DOHH2 (cell line): ENCODE measurements at regions not wholly inside any gene's neighbourhood (a gene's known extent, or its start where the extent isn't known, plus 50 kb on each side); places are given as distances from the start of the nearest gene placed in this dataset.

Experiments
- EZH2phosphoT487 ChIP-seq: fragments of 200-600 bp; sonication (generic); IDR thresholded peaks from 2 replicates; pipeline ENCODE4 v1.6.1; 2017; ENCODE audit warnings: borderline replicate concordance, mild to moderate bottlenecking, antibody characterized with exemption, low read length, moderate library complexity, mixed read lengths
- TF ChIP-seq, protein P1 (sequence below): fragments of 200-600 bp; sonication (generic); IDR thresholded peaks from one replicate; pipeline ENCODE4 v1.5.1; 2014; ENCODE audit warnings: antibody characterized with exemption, mild to moderate bottlenecking, low read depth, low read length; ENCODE audit not compliant: poor library complexity, severe bottlenecking

DNA sequence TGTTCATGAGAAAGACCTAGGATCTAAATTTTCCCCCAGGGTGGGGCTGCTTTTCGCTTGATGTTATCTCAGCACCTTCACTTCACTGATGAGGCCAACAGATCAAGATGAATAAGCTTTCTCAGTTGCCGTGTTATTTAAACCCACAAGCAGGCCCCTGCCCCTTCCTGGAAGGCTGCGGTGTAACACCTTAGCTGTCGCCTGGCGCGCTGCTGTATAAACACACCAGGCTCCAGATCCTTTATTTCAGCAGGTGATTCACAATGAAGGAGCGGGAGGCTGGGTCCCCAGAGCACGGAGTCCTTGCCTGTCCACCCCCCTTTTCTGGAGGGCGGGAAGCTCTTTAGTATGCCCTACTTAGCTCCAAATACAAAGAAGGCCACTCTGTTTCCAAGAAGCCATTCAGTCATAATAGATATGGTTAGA lies 515.4 kb downstream of the FUT8 start:
- TF ChIP-seq, protein P1, sequence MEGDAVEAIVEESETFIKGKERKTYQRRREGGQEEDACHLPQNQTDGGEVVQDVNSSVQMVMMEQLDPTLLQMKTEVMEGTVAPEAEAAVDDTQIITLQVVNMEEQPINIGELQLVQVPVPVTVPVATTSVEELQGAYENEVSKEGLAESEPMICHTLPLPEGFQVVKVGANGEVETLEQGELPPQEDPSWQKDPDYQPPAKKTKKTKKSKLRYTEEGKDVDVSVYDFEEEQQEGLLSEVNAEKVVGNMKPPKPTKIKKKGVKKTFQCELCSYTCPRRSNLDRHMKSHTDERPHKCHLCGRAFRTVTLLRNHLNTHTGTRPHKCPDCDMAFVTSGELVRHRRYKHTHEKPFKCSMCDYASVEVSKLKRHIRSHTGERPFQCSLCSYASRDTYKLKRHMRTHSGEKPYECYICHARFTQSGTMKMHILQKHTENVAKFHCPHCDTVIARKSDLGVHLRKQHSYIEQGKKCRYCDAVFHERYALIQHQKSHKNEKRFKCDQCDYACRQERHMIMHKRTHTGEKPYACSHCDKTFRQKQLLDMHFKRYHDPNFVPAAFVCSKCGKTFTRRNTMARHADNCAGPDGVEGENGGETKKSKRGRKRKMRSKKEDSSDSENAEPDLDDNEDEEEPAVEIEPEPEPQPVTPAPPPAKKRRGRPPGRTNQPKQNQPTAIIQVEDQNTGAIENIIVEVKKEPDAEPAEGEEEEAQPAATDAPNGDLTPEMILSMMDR: no peak
- TF ChIP-seq EZH2phosphoT487: no peak
